ENCODE measurements at regions not wholly inside any gene's neighbourhood (a gene's known extent, or its start where the extent isn't known, plus 50 kb on each side); places are given as distances from the start of the nearest gene placed in this dataset.

DNA sequence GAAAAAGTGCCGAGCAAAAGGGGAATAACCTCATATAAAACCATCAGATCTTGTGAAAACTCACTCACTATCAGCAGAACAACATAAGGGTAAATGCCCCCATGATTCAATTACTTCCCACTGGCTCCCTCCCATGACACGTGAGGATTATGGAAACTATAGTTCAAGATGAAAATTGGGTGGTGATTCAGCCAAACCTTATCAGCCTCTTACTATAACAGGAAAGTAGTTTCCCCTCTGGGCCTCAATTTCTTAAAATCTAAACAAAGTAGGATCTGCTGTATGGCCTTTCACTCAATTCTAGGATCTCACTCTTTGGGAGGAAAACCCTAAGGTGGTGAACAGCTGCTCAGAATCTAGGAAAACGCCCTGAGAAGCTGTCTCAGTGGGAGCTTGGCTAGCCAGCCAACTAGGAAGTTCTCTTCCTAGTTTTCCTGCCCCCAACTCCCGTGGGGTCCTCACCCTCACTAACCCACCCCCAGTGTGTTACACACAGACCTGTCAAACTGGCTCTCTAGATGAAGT lies 1017.1 kb upstream of the HS3ST1 start:
- Histone ChIP-seq H3K9ac (ENCODE audit: low read depth, low read length) (no peak overlapping the region), H3K4me1 (ENCODE audit: control insufficient read depth, insufficient read depth, low read length) (no peaks in the 10 kb centered on the region), H3K27ac (ENCODE audit: insufficient read depth, low read length) (no peak overlapping the region), H4K20me1 (ENCODE audit: insufficient read depth, low read length) (no peaks in the 10 kb centered on the region), H3K23ac (ENCODE audit: low read depth, low read length) (no peak overlapping the region), H2AK5ac (ENCODE audit: low read depth, low read length) (no peak overlapping the region), H4K5ac (ENCODE audit: low read depth, low read length) (no peak overlapping the region), H3K4ac (ENCODE audit: low read depth, low read length) (no peak overlapping the region), H2BK120ac (ENCODE audit: low read depth, low read length) (no peak overlapping the region), H3K14ac (replicated peaks; ENCODE audit: low read depth, low read length) (no peak overlapping the region), H3K18ac (ENCODE audit: low read depth, low read length) (no peak overlapping the region), H4K91ac (ENCODE audit: insufficient read depth, low read depth, low read length) (no peak overlapping the region), H2BK15ac (ENCODE audit: low read depth, low read length) (no peak overlapping the region), H3K4me2 (ENCODE audit: low read depth, low read length) (no peak overlapping the region), H3K4me3 (ENCODE audit: insufficient read depth, low read depth, low read length) (no peak overlapping the region), H3K9me1 (ENCODE audit: insufficient read depth, low read length) (no peaks in the 10 kb centered on the region), H3K56ac (ENCODE audit: extremely low read depth, insufficient read depth, low read length) (no peak overlapping the region), H3K9me3 (ENCODE audit: control insufficient read depth, insufficient read depth, low read length) (peaks cover 10% of the 10 kb centered on the region), H2BK20ac (ENCODE audit: low read depth, low read length) (no peak overlapping the region), H2AK9ac (replicated peaks; ENCODE audit: low read depth, low read length, poor library complexity) (no peak overlapping the region), H2BK5ac (ENCODE audit: low read depth, low read length, poor library complexity, severe bottlenecking) (no peak overlapping the region), H3K79me1 (ENCODE audit: low read depth in 1 of 2, low read length in 2 of 2) (no peaks in the 10 kb centered on the region), H4K8ac (ENCODE audit: low read depth in 2 of 2, low read length in 2 of 2) (no peak overlapping the region), H3K36me3 (ENCODE audit: control insufficient read depth, insufficient read depth, low read length) (no peaks in the 10 kb centered on the region), H3K27me3 (ENCODE audit: control insufficient read depth, insufficient read depth, low read length) (no peaks in the 10 kb centered on the region), H2AFZ (replicated peaks; ENCODE audit: low read length, poor library complexity) (no peak overlapping the region)
- CTCF ChIA-PET: no interaction called here
- POLR2A ChIA-PET (ENCODE audit: unreplicated experiment): no interaction called here
- in situ Hi-C loops (cut with MboI; ENCODE audit: low sequenced_read_pairs) (no loop called here), dilution Hi-C loops (cut with HindIII; ENCODE audit: low sequenced_read_pairs, unreplicated experiment) (no loop called here), intact Hi-C loops (cut with micrococcal nuclease) (no loop called here)
- no peak for ATAC-seq (ENCODE audit: low read depth)
- TF ChIP-seq NFE2L2 (IDR thresholded peaks at IDR 0.05; ENCODE audit: low read depth, low read length) (no peak), BHLHE40 (IDR thresholded peaks at IDR 0.05; ENCODE audit: low read depth, low read length) (no peak), RFX5 (IDR thresholded peaks at IDR 0.05; ENCODE audit: low read depth, low read length) (no peak), RAD21 (IDR thresholded peaks at IDR 0.05; ENCODE audit: low read length) (no peak), RCOR1 (IDR thresholded peaks at IDR 0.05; ENCODE audit: insufficient replicate concordance, low read length) (no peak), MAFK (IDR thresholded peaks at IDR 0.05; ENCODE audit: low read depth, low read length) (no peak), CEBPB (IDR thresholded peaks at IDR 0.05; ENCODE audit: low read depth, low read length) (no peak), FOS (IDR thresholded peaks at IDR 0.05; ENCODE audit: low read depth, low read length) (no peak), SMC3 (IDR thresholded peaks at IDR 0.05; ENCODE audit: low read depth, low read length) (no peak), MXI1 (IDR thresholded peaks at IDR 0.05; ENCODE audit: borderline replicate concordance, low read depth, low read length) (no peak), POLR2A (IDR thresholded peaks at IDR 0.05; ENCODE audit: low read depth, low read length) (no peak), CHD1 (IDR thresholded peaks at IDR 0.05; ENCODE audit: low read depth, low read length) (no peak), MAZ (IDR thresholded peaks at IDR 0.05; ENCODE audit: borderline replicate concordance, low read depth, low read length) (no peak)
- TF ChIP-seq, protein P1, sequence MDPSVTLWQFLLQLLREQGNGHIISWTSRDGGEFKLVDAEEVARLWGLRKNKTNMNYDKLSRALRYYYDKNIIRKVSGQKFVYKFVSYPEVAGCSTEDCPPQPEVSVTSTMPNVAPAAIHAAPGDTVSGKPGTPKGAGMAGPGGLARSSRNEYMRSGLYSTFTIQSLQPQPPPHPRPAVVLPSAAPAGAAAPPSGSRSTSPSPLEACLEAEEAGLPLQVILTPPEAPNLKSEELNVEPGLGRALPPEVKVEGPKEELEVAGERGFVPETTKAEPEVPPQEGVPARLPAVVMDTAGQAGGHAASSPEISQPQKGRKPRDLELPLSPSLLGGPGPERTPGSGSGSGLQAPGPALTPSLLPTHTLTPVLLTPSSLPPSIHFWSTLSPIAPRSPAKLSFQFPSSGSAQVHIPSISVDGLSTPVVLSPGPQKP (IDR thresholded peaks at IDR 0.05; ENCODE audit: borderline replicate concordance, low read depth, low read length): no peak
- BruUV-seq (replicated peaks): no TSS peak
- no CpG with 5 or more reads among the region's 4 CpGs for WGBS, 2 experiments (ENCODE audit: extremely low coverage in 2 of 2, insufficient read length in 1 of 2)
- DNase-seq: no peak
